Liver (tissue), 8 donors: ENCODE measurements at regions not wholly inside any gene's neighbourhood (a gene's known extent, or its start where the extent isn't known, plus 50 kb on each side); places are given as distances from the start of the nearest gene placed in this dataset.

ENCODE experiments used
- DNase-seq: peaks from one replicate; pipeline ENCODE4 v3.0.0-alpha.2; 2017; ENCODE audit warnings: low spot score
- H3K27ac ChIP-seq, 2 donors: one replicate each; pipeline ENCODE4 v1.7.0; 2013; ENCODE audit warnings: inconsistent platforms in 2 of 2, low read length in 2 of 2, control low read depth in 1 of 2, low read depth in 1 of 2, mild to moderate bottlenecking in 1 of 2
- H3K27me3 ChIP-seq, 4 donors: one replicate each; pipeline versions ENCODE4 v1.6.1 to v1.7.0; 2013; ENCODE audit warnings: low read length in 3 of 4, inconsistent platforms in 1 of 4, mild to moderate bottlenecking in 1 of 4, moderate library complexity in 1 of 4; ENCODE audit not compliant: control insufficient read depth in 4 of 4, insufficient read depth in 4 of 4
- H3K36me3 ChIP-seq, 4 donors: one replicate each; pipeline versions ENCODE4 v1.6.1 to v1.7.0; 2013; ENCODE audit warnings: low read length in 3 of 4, mild to moderate bottlenecking in 3 of 4, low read depth in 1 of 4, moderate library complexity in 1 of 4; ENCODE audit not compliant: control insufficient read depth in 4 of 4, insufficient read depth in 3 of 4
- H3K4me1 ChIP-seq, 4 donors: one replicate each; pipeline versions ENCODE4 v1.6.1 to v1.7.0; 2013; ENCODE audit warnings: low read length in 3 of 4, mild to moderate bottlenecking in 3 of 4, moderate library complexity in 1 of 4; ENCODE audit not compliant: control insufficient read depth in 4 of 4, insufficient read depth in 4 of 4
- H3K4me3 ChIP-seq, 3 donors: one replicate each; pipeline versions ENCODE4 v1.6.1 to v1.7.0; 2013; ENCODE audit warnings: low read length in 3 of 3, control low read depth in 1 of 3, low read depth in 1 of 3, mild to moderate bottlenecking in 1 of 3
- H3K9ac ChIP-seq, 2 donors: one replicate each; pipeline ENCODE4 v1.7.0; 2013; ENCODE audit warnings: low read length in 2 of 2, mild to moderate bottlenecking in 2 of 2, moderate library complexity in 2 of 2, control low read depth in 1 of 2, low read depth in 1 of 2
- H3K9me3 ChIP-seq, 4 donors: one replicate each; pipeline versions ENCODE4 v1.6.1 to v1.7.0; 2013; ENCODE audit warnings: low read length in 3 of 4; ENCODE audit not compliant: control insufficient read depth in 4 of 4
- ATF3 ChIP-seq: IDR thresholded peaks from 2 replicates; pipeline ENCODE4 v1.6.1; 2016; ENCODE audit warnings: antibody characterized with exemption
- CTCF ChIP-seq: fragments of 150-350 bp; IDR thresholded peaks from 2 replicates; pipeline ENCODE4 v1.5.1; 2017; ENCODE audit warnings: improper control_type of control experiment, low read depth, low read length; ENCODE audit not compliant: missing input control
- EGR1 ChIP-seq, 2 donors: IDR thresholded peaks; 2 replicates each; pipeline ENCODE4 v1.6.1; 2016 to 2018; ENCODE audit warnings: antibody characterized with exemption in 2 of 2, low read depth in 2 of 2
- FOXA1 ChIP-seq: IDR thresholded peaks from 2 replicates; pipeline ENCODE4 v1.6.1; 2016; ENCODE audit warnings: antibody characterized with exemption
- FOXA2 ChIP-seq: IDR thresholded peaks from 2 replicates; pipeline ENCODE4 v1.6.1; 2016; ENCODE audit warnings: antibody characterized with exemption
- GABPA ChIP-seq, 2 donors: IDR thresholded peaks in 1 of 2; conservative IDR thresholded peaks in 1 of 2; 2 replicates each; pipeline ENCODE4 v1.6.1; 2016; ENCODE audit warnings: antibody characterized with exemption in 2 of 2, mild to moderate bottlenecking in 1 of 2, moderate library complexity in 1 of 2
- HNF4A ChIP-seq, 2 donors: conservative IDR thresholded peaks; 2 replicates each; pipeline ENCODE4 v1.6.1; 2016; ENCODE audit warnings: antibody characterized with exemption in 2 of 2, mild to moderate bottlenecking in 2 of 2
- HNF4G ChIP-seq: IDR thresholded peaks from 2 replicates; pipeline ENCODE4 v1.6.1; 2016; ENCODE audit warnings: antibody characterized with exemption
- JUND ChIP-seq, 2 donors: IDR thresholded peaks; 2 replicates each; pipeline ENCODE4 v1.6.1; 2016; ENCODE audit warnings: antibody characterized with exemption in 2 of 2
- NR2F2 ChIP-seq: IDR thresholded peaks from 2 replicates; pipeline ENCODE4 v1.6.1; 2016; ENCODE audit warnings: antibody characterized with exemption
- RAD21 ChIP-seq, 2 donors: IDR thresholded peaks; 2 replicates each; pipeline ENCODE4 v1.6.1; 2016; ENCODE audit warnings: antibody characterized with exemption in 2 of 2, mild to moderate bottlenecking in 2 of 2
- REST ChIP-seq: IDR thresholded peaks from 2 replicates; pipeline ENCODE4 v1.6.1; 2016; ENCODE audit warnings: antibody characterized with exemption, mild to moderate bottlenecking
- RXRA ChIP-seq, 2 donors: IDR thresholded peaks; 2 replicates each; pipeline ENCODE4 v1.6.1; 2017 to 2018; ENCODE audit warnings: antibody characterized with exemption in 2 of 2, mild to moderate bottlenecking in 1 of 2
- SP1 ChIP-seq: IDR thresholded peaks from 2 replicates; pipeline ENCODE4 v1.6.1; 2018; ENCODE audit warnings: antibody characterized with exemption, mild to moderate bottlenecking
- TAF1 ChIP-seq: conservative IDR thresholded peaks from 2 replicates; pipeline ENCODE4 v1.6.1; 2016; ENCODE audit warnings: antibody characterized with exemption, mild to moderate bottlenecking
- YY1 ChIP-seq: IDR thresholded peaks from 2 replicates; pipeline ENCODE4 v1.6.1; 2016; ENCODE audit warnings: antibody characterized with exemption, mild to moderate bottlenecking
- ZBTB33 ChIP-seq: IDR thresholded peaks from 2 replicates; pipeline ENCODE4 v1.6.1; 2016; ENCODE audit warnings: antibody characterized with exemption
- WGBS: extraction: QIAGEN DNeasy Blood & Tissue Kit; methylation state at CpG from one replicate; pipeline ENCODE4 v1.1.7; 2013; 5-methylcytosine and 5-hydroxymethylcytosine counted together
- TF ChIP-seq, protein P1 (sequence below): IDR thresholded peaks from 2 replicates; pipeline ENCODE4 v1.6.1; 2016; ENCODE audit warnings: antibody characterized with exemption
- donor health status: healthy.
- donor health status: healthy.
- donor health status: healthy.
- donor health status: healthy.
- donor health status: healthy.

GRCh38 chr4:159508917-159509500 lies 406.1 kb downstream of the RAPGEF2 start:
- Histone ChIP-seq H3K27ac (no peak overlapping the region), H3K36me3 (no peaks in the 10 kb centered on the region), H3K27me3 (no peaks in the 10 kb centered on the region), H3K9ac (no peak overlapping the region), H3K4me3 (no peak overlapping the region), H3K9me3 (no peaks in the 10 kb centered on the region), H3K4me1 (peaks cover 1 to 22% (median 13%) of the 10 kb centered on the region in 4 donors)
- 53% methylated on average over 6 of the region's 6 CpGs for WGBS
- no peak for DNase-seq
- TF ChIP-seq SP1, result peak; percentile 16
- no peak for TF ChIP-seq GABPA (IDR thresholded peaks at IDR 0.05 in 1 of 2, conservative IDR thresholded peaks at IDR 0.05 in 1 of 2)
- TF ChIP-seq NR2F2, result no peak
- no peak for TF ChIP-seq RAD21 (IDR thresholded peaks at IDR 0.05)
- no peak for TF ChIP-seq ZBTB33
- TF ChIP-seq FOXA2, result peak; percentile 33
- TF ChIP-seq EGR1 (IDR thresholded peaks at IDR 0.05; ENCODE audit: low read depth in 2 of 2), result no peak
- TF ChIP-seq YY1, result no peak
- peak in 1 of 2 donors; percentile 46 for TF ChIP-seq RXRA (IDR thresholded peaks at IDR 0.05)
- no peak for TF ChIP-seq TAF1
- no peak for TF ChIP-seq HNF4G
- TF ChIP-seq, protein P1, sequence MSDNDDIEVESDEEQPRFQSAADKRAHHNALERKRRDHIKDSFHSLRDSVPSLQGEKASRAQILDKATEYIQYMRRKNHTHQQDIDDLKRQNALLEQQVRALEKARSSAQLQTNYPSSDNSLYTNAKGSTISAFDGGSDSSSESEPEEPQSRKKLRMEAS, result no peak
- no peak for TF ChIP-seq ATF3
- TF ChIP-seq CTCF, result no peak
- TF ChIP-seq HNF4A (conservative IDR thresholded peaks at IDR 0.05), result peak in 1 of 2 donors; percentile 71
- TF ChIP-seq FOXA1, result no peak
- TF ChIP-seq REST, result no peak
- TF ChIP-seq JUND (IDR thresholded peaks at IDR 0.05), result no peak
